HPDE6-E6E7 (cell line): ENCODE measurements at regions not wholly inside any gene's neighbourhood (a gene's known extent, or its start where the extent isn't known, plus 50 kb on each side); places are given as distances from the start of the nearest gene placed in this dataset.
"Not testable (repeated sequence)": the region's sequence is repeated elsewhere in the genome, so short reads cannot be mapped to it uniquely, and the experiment has no call there.

Experiments used
- DNase-seq: peaks from one replicate; pipeline ENCODE4 v3.0.0; 2011; ENCODE audit warnings: missing footprints; ENCODE audit errors: extremely low spot score

- DNase-seq, result no peak
Measured at GRCh38 chr7:24434972-24435371, 138.3 kb upstream of the PALS2 start.

GRCh38 chr7:24436131-24436920, 136.9 kb upstream of the PALS2 start:
- DNase-seq, result no peak

GRCh38 chr7:24438232-24438631, 135.0 kb upstream of the PALS2 start:
- no peak for DNase-seq

- DNase-seq, result not testable (repeated sequence)
Measured at GRCh38 chr7:24439104-24439503, 134.1 kb upstream of the PALS2 start.

- no peak for DNase-seq
Measured at GRCh38 chr7:24440892-24441291, 132.4 kb upstream of the PALS2 start.

- DNase-seq, result no peak
Measured at GRCh38 chr7:24441314-24442027, 131.8 kb upstream of the PALS2 start.

- no peak for DNase-seq
Measured at GRCh38 chr7:24442170-24442777, 131.0 kb upstream of the PALS2 start.

GRCh38 chr7:24444666-24445440, 128.4 kb upstream of the PALS2 start:
- DNase-seq, result no peak

- no peak for DNase-seq
Measured at GRCh38 chr7:24448038-24448437, 125.2 kb upstream of the PALS2 start.

GRCh38 chr7:24449416-24449815, 123.8 kb upstream of the PALS2 start:
- not testable (repeated sequence) for DNase-seq

- no peak for DNase-seq
Measured at GRCh38 chr7:24455813-24456525, 117.3 kb upstream of the PALS2 start.

- no peak for DNase-seq
Measured at GRCh38 chr7:24456526-24457218, 116.6 kb upstream of the PALS2 start.

GRCh38 chr7:24457219-24457558, 116.1 kb upstream of the PALS2 start:
- no peak for DNase-seq

GRCh38 chr7:24462117-24462516, 111.1 kb upstream of the PALS2 start:
- no peak for DNase-seq

- DNase-seq, result no peak
Measured at GRCh38 chr7:24462984-24463383, 110.3 kb upstream of the PALS2 start.

GRCh38 chr7:24463474-24463873, 109.8 kb upstream of the PALS2 start:
- DNase-seq, result no peak

GRCh38 chr7:24464861-24465260, 108.4 kb upstream of the PALS2 start:
- no peak for DNase-seq

- no peak for DNase-seq
Measured at GRCh38 chr7:24466168-24466768, 107.0 kb upstream of the PALS2 start.

GRCh38 chr7:24469118-24469517, 104.1 kb upstream of the PALS2 start:
- no peak for DNase-seq

GRCh38 chr7:24472093-24472492, 101.2 kb upstream of the PALS2 start:
- DNase-seq, result no peak
